Karpas-422 (cell line): ENCODE measurements at regions not wholly inside any gene's neighbourhood (a gene's known extent, or its start where the extent isn't known, plus 50 kb on each side); places are given as distances from the start of the nearest gene placed in this dataset.

Experiments
- DNase-seq: peaks from one replicate; pipeline ENCODE4 v3.0.0-alpha.2; 2015
- H2AFZ ChIP-seq: fragments of 200-600 bp; sonication (generic); 2 replicates; pipeline ENCODE4 v1.6.1; 2014; ENCODE audit warnings: antibody characterized with exemption, low read length, mixed read lengths
- H3K27ac ChIP-seq: fragments of 200-600 bp; sonication (generic); 2 replicates; pipeline ENCODE4 v1.5.1; 2014; ENCODE audit warnings: mild to moderate bottlenecking, low read length, moderate library complexity
- H3K27me3 ChIP-seq: fragments of 200-600 bp; sonication (generic); 2 replicates; pipeline ENCODE4 v1.6.1; 2014; ENCODE audit warnings: low read length, mixed read lengths
- H3K36me3 ChIP-seq: fragments of 200-600 bp; sonication (generic); 2 replicates; pipeline ENCODE4 v1.6.1; 2014; ENCODE audit warnings: low read length, mixed read lengths; ENCODE audit not compliant: insufficient read depth
- H3K4me1 ChIP-seq: fragments of 200-600 bp; sonication (generic); 2 replicates; pipeline ENCODE4 v1.6.1; 2014; ENCODE audit warnings: mild to moderate bottlenecking, low read length, mixed read lengths
- H3K4me2 ChIP-seq: fragments of 200-600 bp; sonication (generic); 2 replicates; pipeline ENCODE4 v1.6.1; 2014; ENCODE audit warnings: low read length, low read depth, mild to moderate bottlenecking; ENCODE audit not compliant: poor library complexity, severe bottlenecking
- H3K4me3 ChIP-seq: fragments of 200-600 bp; sonication (generic); 2 replicates; pipeline ENCODE4 v1.5.1; 2014; ENCODE audit warnings: mild to moderate bottlenecking, antibody characterized with exemption, low read length, mixed read lengths
- H3K79me2 ChIP-seq: fragments of 200-600 bp; sonication (generic); 2 replicates; pipeline ENCODE4 v1.6.1; 2014; ENCODE audit warnings: mild to moderate bottlenecking, low read length, mixed read lengths
- H3K9ac ChIP-seq: fragments of 200-600 bp; sonication (generic); 2 replicates; pipeline ENCODE4 v1.6.0; 2014; ENCODE audit warnings: low read length
- H3K9me2 ChIP-seq: fragments of 200-600 bp; sonication (generic), shearing (Covaris generic); replicated peaks from 2 replicates; pipeline ENCODE4 v1.6.0; 2014; ENCODE audit warnings: mild to moderate bottlenecking, low read length, moderate library complexity; ENCODE audit not compliant: insufficient read depth
- H3K9me3 ChIP-seq: fragments of 300-700, 200-600 bp; sonication (generic); 2 replicates; pipeline ENCODE4 v1.6.1; 2014; ENCODE audit warnings: low read length, mixed read lengths
- H4K20me1 ChIP-seq: fragments of 200-600 bp; sonication (generic); 2 replicates; pipeline ENCODE4 v1.6.1; 2014; ENCODE audit warnings: mild to moderate bottlenecking, antibody characterized with exemption, low read length, low read depth; ENCODE audit not compliant: insufficient read depth

GRCh38 chr16:86926181-86927094, 348.1 kb downstream of the FOXL1 start:
- Histone ChIP-seq H3K27me3 (no peaks in the 10 kb centered on the region), H3K9ac (no peak overlapping the region), H3K4me3 (no peak overlapping the region), H3K36me3 (no peaks in the 10 kb centered on the region), H3K9me3 (no peaks in the 10 kb centered on the region), H4K20me1 (no peaks in the 10 kb centered on the region), H3K4me2 (no peak overlapping the region), H3K27ac (no peak overlapping the region), H3K9me2 (no peaks in the 10 kb centered on the region), H3K79me2 (no peaks in the 10 kb centered on the region), H2AFZ (no peak overlapping the region), H3K4me1 (no peaks in the 10 kb centered on the region)
- no peak for DNase-seq

- no peak overlapping the region for H3K9ac ChIP-seq
- H3K9me3 ChIP-seq, result no peaks in the 10 kb centered on the region
- H3K4me2 ChIP-seq, result no peak overlapping the region
- no peak overlapping the region for H2AFZ ChIP-seq
- no peaks in the 10 kb centered on the region for H3K4me1 ChIP-seq
- no peak overlapping the region for H3K27ac ChIP-seq
- H3K9me2 ChIP-seq, result no peaks in the 10 kb centered on the region
- H3K27me3 ChIP-seq, result no peaks in the 10 kb centered on the region
- H3K79me2 ChIP-seq, result no peaks in the 10 kb centered on the region
- DNase-seq, result no peak
- no peak overlapping the region for H3K4me3 ChIP-seq
- H3K36me3 ChIP-seq, result no peaks in the 10 kb centered on the region
- H4K20me1 ChIP-seq, result no peaks in the 10 kb centered on the region
Measured at GRCh38 chr16:86927699-86928098, 349.4 kb downstream of the FOXL1 start.

- H3K27me3 ChIP-seq, result no peaks in the 10 kb centered on the region
Measured at GRCh38 chr16:86928523-86929011, 350.2 kb downstream of the FOXL1 start.

GRCh38 chr16:86929057-86929871, 350.9 kb downstream of the FOXL1 start:
- Histone ChIP-seq H3K27me3 (no peaks in the 10 kb centered on the region), H3K9me2 (no peaks in the 10 kb centered on the region), H4K20me1 (no peaks in the 10 kb centered on the region), H3K4me3 (no peak overlapping the region), H3K4me1 (no peaks in the 10 kb centered on the region), H3K4me2 (no peak overlapping the region), H3K27ac (no peak overlapping the region), H3K36me3 (no peaks in the 10 kb centered on the region), H2AFZ (no peak overlapping the region), H3K9ac (no peak overlapping the region), H3K9me3 (no peaks in the 10 kb centered on the region), H3K79me2 (no peaks in the 10 kb centered on the region)
- no peak for DNase-seq

More at GRCh38 chr16:86928523-86929011, 350.2 kb downstream of the FOXL1 start:
- Histone ChIP-seq H3K9me3 (no peaks in the 10 kb centered on the region), H3K36me3 (no peaks in the 10 kb centered on the region), H4K20me1 (no peaks in the 10 kb centered on the region), H3K4me2 (no peak overlapping the region), H3K27ac (no peak overlapping the region), H3K4me1 (no peaks in the 10 kb centered on the region), H2AFZ (no peak overlapping the region), H3K4me3 (no peak overlapping the region), H3K79me2 (no peaks in the 10 kb centered on the region), H3K9ac (no peak overlapping the region), H3K9me2 (no peaks in the 10 kb centered on the region)
- DNase-seq, result no peak

- H3K36me3 ChIP-seq, result no peaks in the 10 kb centered on the region
- no peak for DNase-seq
- no peaks in the 10 kb centered on the region for H3K27me3 ChIP-seq
- H3K9ac ChIP-seq, result no peak overlapping the region
- H3K4me3 ChIP-seq, result no peak overlapping the region
- no peak overlapping the region for H3K27ac ChIP-seq
- H3K9me3 ChIP-seq, result no peaks in the 10 kb centered on the region
- no peaks in the 10 kb centered on the region for H4K20me1 ChIP-seq
- H3K79me2 ChIP-seq, result no peaks in the 10 kb centered on the region
- H3K9me2 ChIP-seq, result no peaks in the 10 kb centered on the region
- H2AFZ ChIP-seq, result no peak overlapping the region
- H3K4me2 ChIP-seq, result no peak overlapping the region
- no peaks in the 10 kb centered on the region for H3K4me1 ChIP-seq
Measured at GRCh38 chr16:86930001-86930400, 351.7 kb downstream of the FOXL1 start.

GRCh38 chr16:86930663-86931373, 352.5 kb downstream of the FOXL1 start:
- no peaks in the 10 kb centered on the region for H3K4me1 ChIP-seq
- no peaks in the 10 kb centered on the region for H3K27me3 ChIP-seq
- no peaks in the 10 kb centered on the region for H3K79me2 ChIP-seq
- H3K9me3 ChIP-seq, result no peaks in the 10 kb centered on the region
- H3K36me3 ChIP-seq, result no peaks in the 10 kb centered on the region
- H4K20me1 ChIP-seq, result no peaks in the 10 kb centered on the region
- DNase-seq, result no peak
- no peak overlapping the region for H2AFZ ChIP-seq
- H3K4me2 ChIP-seq, result no peak overlapping the region
- H3K9me2 ChIP-seq, result no peaks in the 10 kb centered on the region
- H3K4me3 ChIP-seq, result no peak overlapping the region
- no peak overlapping the region for H3K27ac ChIP-seq
- no peak overlapping the region for H3K9ac ChIP-seq

GRCh38 chr16:86931410-86931941, 353.1 kb downstream of the FOXL1 start:
- Histone ChIP-seq H3K27me3 (no peaks in the 10 kb centered on the region), H3K9ac (no peak overlapping the region), H3K36me3 (no peaks in the 10 kb centered on the region), H3K4me1 (no peaks in the 10 kb centered on the region), H3K4me3 (no peak overlapping the region), H3K79me2 (no peaks in the 10 kb centered on the region), H2AFZ (no peak overlapping the region), H3K4me2 (no peak overlapping the region), H3K9me3 (no peaks in the 10 kb centered on the region), H3K9me2 (no peaks in the 10 kb centered on the region), H4K20me1 (no peaks in the 10 kb centered on the region), H3K27ac (no peak overlapping the region)
- no peak for DNase-seq
